ENCODE measurements at regions not wholly inside any gene's neighbourhood (a gene's known extent, or its start where the extent isn't known, plus 50 kb on each side); places are given as distances from the start of the nearest gene placed in this dataset.

GRCh38 chr14:104289507-104289906 is 151.1 kb downstream of the KIF26A start:
- TF ChIP-seq CTCF (optimal IDR thresholded peaks at IDR 0.05 in 1 of 3, IDR thresholded peaks at IDR 0.05 in 1 of 3, conservative IDR thresholded peaks at IDR 0.05 in 1 of 3; ENCODE audit: extremely low read depth in 1 of 3, insufficient read depth in 2 of 3, low read length in 3 of 3) (no peak), EZH2 (IDR thresholded peaks at IDR 0.05; ENCODE audit: low read length) (no peak)
